ENCODE measurements at regions not wholly inside any gene's neighbourhood (a gene's known extent, or its start where the extent isn't known, plus 50 kb on each side); places are given as distances from the start of the nearest gene placed in this dataset.

DNA sequence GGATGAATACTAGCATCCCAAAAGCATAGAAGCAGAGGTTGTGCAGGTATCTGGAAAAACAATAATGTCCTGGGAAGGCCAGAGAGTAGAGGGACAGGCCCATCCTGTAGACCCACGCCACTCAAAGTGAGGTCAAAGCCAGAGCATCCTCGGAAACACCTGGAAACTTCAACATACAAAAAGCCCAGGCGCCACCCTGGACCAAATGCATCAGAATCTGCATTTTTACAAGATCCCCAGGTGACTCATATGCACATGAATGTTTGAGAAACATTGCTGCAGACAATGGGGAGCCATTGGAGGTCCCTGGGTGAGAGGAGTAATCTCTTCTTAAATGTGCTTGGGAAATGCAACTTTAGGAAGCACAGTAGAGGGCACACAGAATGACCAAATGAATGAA lies 684.1 kb downstream of the DIAPH3 start:
- Histone ChIP-seq H4K20me1 (ENCODE audit: insufficient read depth, low read length) (no peaks in the 10 kb centered on the region), H3K27me3 (ENCODE audit: insufficient read depth, low read length) (no peaks in the 10 kb centered on the region), H2AFZ (ENCODE audit: low read depth, low read length) (no peak overlapping the region), H3K4me2 (ENCODE audit: low read length) (no peak overlapping the region), H3K9me3 (ENCODE audit: insufficient read depth, low read depth, low read length) (no peaks in the 10 kb centered on the region), H3K27ac (ENCODE audit: low read depth, low read length) (no peak overlapping the region), H3K36me3 (ENCODE audit: insufficient read depth, low read length) (no peaks in the 10 kb centered on the region), H3K4me1 (ENCODE audit: insufficient read depth, low read length) (no peaks in the 10 kb centered on the region), H3K79me2 (ENCODE audit: insufficient read depth, low read length) (no peaks in the 10 kb centered on the region), H3K4me3 (ENCODE audit: insufficient read depth, low read depth, low read length) (no peak overlapping the region), H3K9ac (ENCODE audit: low read length) (no peak overlapping the region)
- Mint-ChIP-seq H3K27ac (ENCODE audit: unreplicated experiment) (no peak overlapping the region), H3K4me1 (ENCODE audit: low read depth, unreplicated experiment) (peaks cover 27% of the 10 kb centered on the region), H3K4me3 (ENCODE audit: unreplicated experiment) (no peak overlapping the region), H3K27me3 (ENCODE audit: low read depth, unreplicated experiment) (no peaks in the 10 kb centered on the region), H3K9me3 (ENCODE audit: unreplicated experiment) (peaks cover 2% of the 10 kb centered on the region), H3K36me3 (ENCODE audit: low read depth, unreplicated experiment) (no peaks in the 10 kb centered on the region)
- FAIRE-seq (no peak), DNase-seq (ENCODE audit: low read depth) (no peak)
- no peak for TF ChIP-seq EZH2 (IDR thresholded peaks at IDR 0.05; ENCODE audit: insufficient read depth, low read length)
- TF ChIP-seq, protein P1, sequence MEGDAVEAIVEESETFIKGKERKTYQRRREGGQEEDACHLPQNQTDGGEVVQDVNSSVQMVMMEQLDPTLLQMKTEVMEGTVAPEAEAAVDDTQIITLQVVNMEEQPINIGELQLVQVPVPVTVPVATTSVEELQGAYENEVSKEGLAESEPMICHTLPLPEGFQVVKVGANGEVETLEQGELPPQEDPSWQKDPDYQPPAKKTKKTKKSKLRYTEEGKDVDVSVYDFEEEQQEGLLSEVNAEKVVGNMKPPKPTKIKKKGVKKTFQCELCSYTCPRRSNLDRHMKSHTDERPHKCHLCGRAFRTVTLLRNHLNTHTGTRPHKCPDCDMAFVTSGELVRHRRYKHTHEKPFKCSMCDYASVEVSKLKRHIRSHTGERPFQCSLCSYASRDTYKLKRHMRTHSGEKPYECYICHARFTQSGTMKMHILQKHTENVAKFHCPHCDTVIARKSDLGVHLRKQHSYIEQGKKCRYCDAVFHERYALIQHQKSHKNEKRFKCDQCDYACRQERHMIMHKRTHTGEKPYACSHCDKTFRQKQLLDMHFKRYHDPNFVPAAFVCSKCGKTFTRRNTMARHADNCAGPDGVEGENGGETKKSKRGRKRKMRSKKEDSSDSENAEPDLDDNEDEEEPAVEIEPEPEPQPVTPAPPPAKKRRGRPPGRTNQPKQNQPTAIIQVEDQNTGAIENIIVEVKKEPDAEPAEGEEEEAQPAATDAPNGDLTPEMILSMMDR (IDR thresholded peaks at IDR 0.05; ENCODE audit: insufficient read depth, low read depth, low read length), result no peak

DNA sequence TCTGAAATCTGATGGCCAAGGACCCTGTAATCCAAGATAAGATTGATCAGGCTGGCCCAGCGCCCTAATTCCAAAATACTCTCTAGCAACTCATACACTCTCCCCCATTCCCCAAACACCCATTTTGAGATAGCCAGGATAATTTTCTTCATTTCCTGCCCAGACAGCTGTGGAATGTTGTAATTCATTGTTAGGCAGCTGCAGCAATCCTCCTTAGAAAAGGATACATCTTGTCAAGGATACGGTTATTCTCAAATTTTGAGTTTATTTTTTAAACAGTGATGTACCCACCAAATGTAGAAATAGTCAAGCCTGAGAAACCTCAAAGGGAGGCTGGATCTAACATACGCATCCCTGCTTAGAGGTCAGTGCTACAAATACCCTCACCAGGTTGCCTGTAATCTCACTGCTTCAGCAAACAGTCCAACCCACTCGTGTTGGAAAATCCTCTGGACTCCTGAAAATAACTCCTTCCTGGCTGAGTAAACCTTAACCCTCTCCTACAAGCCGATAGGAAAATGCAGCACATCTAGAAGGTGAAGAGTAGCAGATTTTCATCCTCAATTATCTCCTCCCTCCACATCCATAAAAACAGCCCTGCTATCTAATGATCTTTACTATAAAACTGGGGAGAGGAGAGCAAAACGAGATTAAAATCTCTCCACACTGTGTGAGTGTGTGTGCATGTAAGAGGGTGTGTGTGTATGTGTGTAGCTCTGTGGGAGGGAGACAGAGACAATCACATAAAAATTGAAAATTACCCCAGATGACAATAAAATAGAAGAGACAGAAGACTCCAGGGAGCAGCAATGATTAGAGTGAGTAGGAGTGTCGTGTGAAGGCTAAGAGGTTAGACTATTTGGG lies 683.1 kb downstream of the DIAPH3 start:
- TF ChIP-seq EZH2 (IDR thresholded peaks at IDR 0.05; ENCODE audit: insufficient read depth, low read length), result no peak
- TF ChIP-seq, protein P1 (IDR thresholded peaks at IDR 0.05; ENCODE audit: insufficient read depth, low read depth, low read length), result no peak
- no peak overlapping the region for H3K27ac Mint-ChIP-seq (ENCODE audit: unreplicated experiment)
- no peaks in the 10 kb centered on the region for H3K27me3 Mint-ChIP-seq (ENCODE audit: low read depth, unreplicated experiment)

More for the DNA sequence above, 683.1 kb downstream of the DIAPH3 start:
- Mint-ChIP-seq H3K4me1 (ENCODE audit: low read depth, unreplicated experiment) (peaks cover 26% of the 10 kb centered on the region), H3K4me3 (ENCODE audit: unreplicated experiment) (no peak overlapping the region), H3K36me3 (ENCODE audit: low read depth, unreplicated experiment) (no peaks in the 10 kb centered on the region), H3K9me3 (ENCODE audit: unreplicated experiment) (peaks cover 1% of the 10 kb centered on the region)
- Histone ChIP-seq H3K4me3 (ENCODE audit: insufficient read depth, low read depth, low read length) (no peak overlapping the region), H2AFZ (ENCODE audit: low read depth, low read length) (no peak overlapping the region), H3K9ac (ENCODE audit: low read length) (no peak overlapping the region), H3K4me1 (ENCODE audit: insufficient read depth, low read length) (no peaks in the 10 kb centered on the region), H3K9me3 (ENCODE audit: insufficient read depth, low read depth, low read length) (no peaks in the 10 kb centered on the region), H3K79me2 (ENCODE audit: insufficient read depth, low read length) (no peaks in the 10 kb centered on the region), H3K27ac (ENCODE audit: low read depth, low read length) (no peak overlapping the region), H3K27me3 (ENCODE audit: insufficient read depth, low read length) (no peaks in the 10 kb centered on the region), H3K36me3 (ENCODE audit: insufficient read depth, low read length) (no peaks in the 10 kb centered on the region), H3K4me2 (ENCODE audit: low read length) (no peak overlapping the region), H4K20me1 (ENCODE audit: insufficient read depth, low read length) (no peaks in the 10 kb centered on the region)
- DNase-seq (ENCODE audit: low read depth), result no peak
- FAIRE-seq, result no peak
